ENCODE measurements at regions not wholly inside any gene's neighbourhood (a gene's known extent, or its start where the extent isn't known, plus 50 kb on each side); places are given as distances from the start of the nearest gene placed in this dataset.

DNA sequence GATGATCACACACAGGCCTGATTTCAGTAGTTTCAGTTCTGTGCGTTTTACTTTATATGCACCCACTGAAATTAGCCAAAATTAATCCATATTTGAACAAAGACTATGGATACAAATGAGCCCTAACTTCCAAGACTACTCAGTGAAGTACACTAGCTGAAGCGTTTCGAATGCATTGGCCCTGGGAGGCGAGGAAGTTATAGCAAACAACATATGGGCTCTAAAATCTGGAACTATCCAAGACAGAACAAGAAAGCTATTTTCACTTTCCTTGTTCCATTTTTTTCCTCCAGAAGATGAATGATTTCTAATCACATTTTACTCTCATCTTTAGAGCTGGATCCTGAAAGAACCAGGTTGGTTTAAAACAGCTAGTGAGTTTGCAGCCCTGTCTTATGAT, 399.4 kb upstream of the HNRNPA3 start:
- no peak for DNase-seq (ENCODE audit: low read depth in 2 of 2)

DNA sequence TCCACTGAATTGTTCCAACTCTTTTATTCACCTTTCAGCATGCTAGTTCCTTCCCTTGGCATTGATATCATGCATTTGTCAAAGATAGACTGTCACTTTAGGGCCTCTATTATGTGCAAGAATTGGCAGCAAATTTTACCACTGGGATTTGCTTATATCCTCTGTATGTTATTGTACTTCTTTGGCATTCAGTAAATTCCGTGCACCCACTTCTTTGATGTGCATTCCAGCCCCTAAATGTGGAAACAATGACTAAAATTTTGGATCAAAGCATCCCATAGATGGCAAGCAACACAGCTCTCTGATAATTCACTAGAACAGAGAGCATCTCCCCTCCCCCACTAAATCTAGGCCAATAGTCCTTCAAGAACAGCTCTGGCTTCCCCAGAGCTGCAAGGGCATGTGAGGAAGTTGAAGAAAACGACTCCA, 399.0 kb upstream of the HNRNPA3 start:
- DNase-seq (ENCODE audit: low read depth in 2 of 2) = no peak

DNA sequence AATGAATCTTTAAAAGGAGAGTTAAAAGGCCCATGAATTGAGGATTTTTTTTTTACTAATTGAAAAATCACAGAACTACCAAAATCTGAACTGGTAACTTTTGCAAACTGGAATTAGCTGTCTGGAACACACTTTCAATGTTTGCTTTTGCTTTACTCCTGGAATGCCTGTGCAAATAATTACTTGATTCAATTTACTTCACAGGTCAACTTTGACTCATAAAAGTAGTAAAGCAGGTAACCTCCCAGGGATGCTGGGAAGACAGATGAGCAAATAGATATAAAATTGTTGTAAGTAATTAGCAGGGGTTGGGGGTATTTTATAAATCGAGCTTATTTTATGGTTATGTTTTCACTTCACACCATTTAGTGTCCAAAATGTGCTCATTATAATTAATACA, 398.3 kb upstream of the HNRNPA3 start:
- DNase-seq (ENCODE audit: low read depth in 2 of 2) = no peak

DNA sequence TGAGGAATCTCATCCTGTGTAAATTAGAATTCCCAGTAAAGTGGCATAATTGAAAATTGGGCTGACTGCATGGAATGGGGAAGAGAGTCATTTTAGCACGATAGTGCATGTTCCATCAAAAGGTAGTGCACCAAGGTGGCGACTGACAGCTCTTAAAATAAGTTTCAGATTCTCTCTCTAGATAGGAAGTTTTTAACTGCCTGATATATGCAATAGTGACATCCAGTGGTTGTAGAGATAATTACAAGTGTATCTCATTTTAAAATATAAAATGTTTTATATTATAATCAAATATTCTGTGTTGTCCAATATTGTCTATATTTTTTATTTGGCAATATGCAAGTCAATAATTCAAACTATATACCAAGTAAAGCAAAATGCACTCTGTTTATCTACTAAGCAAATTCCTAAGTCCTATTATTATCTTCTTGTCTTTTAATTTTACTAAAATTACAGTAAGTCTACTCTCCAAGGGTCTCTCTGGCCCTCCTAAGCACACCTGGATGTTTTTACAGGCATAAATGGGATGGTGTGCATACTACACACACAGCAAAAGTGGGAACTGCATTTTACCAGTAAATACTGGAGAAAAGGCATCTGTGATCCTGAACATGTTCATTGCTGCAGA, 397.7 kb upstream of the HNRNPA3 start:
- DNase-seq (ENCODE audit: low read depth in 2 of 2) = no peak

DNA sequence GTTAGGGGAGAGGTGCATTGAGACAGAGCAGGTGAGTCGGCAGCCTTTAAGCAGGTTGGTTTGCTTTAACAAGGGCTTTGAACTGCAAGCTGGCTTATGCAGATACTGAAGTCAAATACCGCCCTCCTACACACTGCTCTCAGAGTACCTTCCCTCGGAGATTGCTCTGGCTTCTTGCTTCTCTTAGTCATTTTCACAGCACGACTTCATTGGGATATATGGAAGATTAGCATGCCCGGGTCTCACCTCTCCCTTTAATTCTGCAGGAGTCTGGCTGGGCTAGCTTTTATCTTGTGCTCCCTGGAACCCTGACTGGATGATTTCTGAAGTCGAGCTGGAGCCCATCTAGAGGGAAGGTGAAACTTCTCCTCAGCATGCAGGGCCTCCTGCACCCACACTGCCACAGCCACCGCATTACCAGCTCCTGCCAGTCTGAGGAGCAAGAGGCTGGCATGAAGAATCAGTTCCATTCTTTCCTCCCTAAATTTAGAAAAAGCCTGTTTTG, 395.5 kb upstream of the HNRNPA3 start:
- DNase-seq (ENCODE audit: low read depth in 2 of 2) = no peak

DNA sequence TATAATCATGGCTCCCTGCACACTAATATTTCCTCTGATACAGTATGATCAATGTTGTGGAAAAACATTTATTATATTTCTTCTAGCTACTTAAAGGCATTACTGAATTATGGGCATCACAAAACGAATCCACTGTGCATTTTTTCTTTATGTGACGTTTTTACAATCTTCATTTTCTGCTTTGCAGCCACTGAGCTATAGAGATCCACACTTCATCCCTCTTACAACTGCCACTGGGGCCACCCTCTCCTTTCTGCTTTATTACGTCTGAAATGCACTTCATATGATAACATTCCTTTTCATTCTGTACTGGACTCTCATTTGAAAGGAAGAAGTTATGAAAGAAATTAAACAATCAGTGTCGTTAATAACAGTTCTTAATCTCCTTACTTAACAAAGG, 394.5 kb upstream of the HNRNPA3 start:
- DNase-seq (ENCODE audit: low read depth in 2 of 2) = no peak

DNA sequence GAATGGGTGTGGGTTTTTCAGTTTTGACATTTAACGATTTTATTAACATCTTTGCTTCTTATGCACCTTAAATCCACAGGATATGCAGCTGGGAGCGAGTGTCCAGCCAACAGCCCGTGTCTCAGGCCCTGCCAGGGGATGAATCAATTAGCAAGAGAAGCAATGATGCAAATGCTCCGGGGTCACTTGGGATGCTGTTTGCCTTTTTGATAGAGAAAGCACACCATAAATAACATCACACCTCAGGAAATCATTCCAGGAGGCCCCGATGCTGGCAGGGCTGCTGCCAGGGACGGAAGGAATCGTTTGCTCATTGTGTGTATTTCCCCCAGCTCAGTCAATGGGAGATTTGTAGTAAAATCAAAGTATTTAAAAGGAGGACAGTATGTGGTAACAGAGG, 394.0 kb upstream of the HNRNPA3 start:
- DNase-seq (ENCODE audit: low read depth in 2 of 2) = no peak

DNA sequence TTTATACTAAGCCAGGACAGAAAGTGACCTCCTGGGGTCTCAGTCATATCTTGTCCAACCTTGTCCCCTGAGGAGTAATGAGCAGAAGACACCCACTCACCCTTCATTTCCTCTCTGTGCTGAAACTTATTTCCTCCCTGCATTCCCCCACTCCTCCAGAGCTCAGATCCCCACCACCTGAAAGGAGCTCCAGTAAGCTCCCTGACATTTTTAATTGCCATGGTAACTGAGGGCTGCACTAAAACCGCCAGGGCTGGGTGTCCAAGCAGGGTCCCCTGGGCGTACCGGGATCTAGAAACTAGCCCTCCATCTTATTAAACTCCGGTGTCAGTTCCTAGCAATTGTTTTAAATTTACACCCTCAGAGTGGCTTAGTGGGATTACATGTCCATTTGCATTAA, 393.3 kb upstream of the HNRNPA3 start:
- no peak for DNase-seq (ENCODE audit: low read depth in 2 of 2)

DNA sequence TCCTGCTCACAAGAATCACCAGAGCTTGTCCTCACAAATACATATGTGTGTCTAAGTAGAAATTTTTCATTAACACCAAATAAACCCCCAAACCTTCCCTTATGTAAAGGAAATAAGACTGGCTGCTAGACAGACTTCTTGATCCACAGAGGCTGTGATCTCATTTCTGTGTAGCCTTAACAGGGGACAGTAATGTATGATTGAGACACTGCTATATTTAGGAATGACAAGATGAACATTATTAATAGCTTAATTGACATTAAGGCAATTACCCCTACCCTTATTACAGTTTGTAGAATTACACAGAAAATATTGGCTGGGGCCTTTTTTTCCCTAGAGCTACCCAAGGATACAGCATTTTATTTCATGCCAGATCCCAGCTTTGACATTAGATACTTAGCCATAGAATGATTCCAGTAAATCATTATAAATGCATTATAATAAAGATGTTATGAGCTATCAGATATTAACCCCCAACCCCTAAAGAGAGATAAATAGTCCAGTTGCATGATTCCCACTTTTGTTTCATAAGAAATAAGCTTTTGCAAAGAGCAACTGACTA, 392.1 kb upstream of the HNRNPA3 start:
- no peak for DNase-seq (ENCODE audit: low read depth in 2 of 2)

DNA sequence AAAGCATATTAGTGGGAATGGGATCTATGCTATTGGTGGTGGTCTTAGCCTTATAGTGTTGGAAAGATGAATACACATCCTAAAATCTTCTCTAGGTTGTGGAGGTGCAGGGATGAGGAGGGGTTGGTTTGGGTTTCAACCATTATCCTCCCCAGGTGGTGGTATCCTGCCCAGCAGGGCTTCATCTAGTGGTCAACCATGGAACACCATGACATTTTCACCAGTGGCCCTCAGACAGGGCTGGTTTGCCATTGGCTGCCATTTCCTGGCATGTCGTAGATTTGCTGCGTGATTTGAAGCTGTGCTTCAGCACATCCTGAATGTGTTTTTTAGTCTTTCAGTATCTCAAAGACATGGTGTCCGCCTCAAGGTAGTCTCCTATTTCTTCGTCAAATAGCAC, 391.2 kb upstream of the HNRNPA3 start:
- DNase-seq (ENCODE audit: low read depth in 2 of 2) = no peak

DNA sequence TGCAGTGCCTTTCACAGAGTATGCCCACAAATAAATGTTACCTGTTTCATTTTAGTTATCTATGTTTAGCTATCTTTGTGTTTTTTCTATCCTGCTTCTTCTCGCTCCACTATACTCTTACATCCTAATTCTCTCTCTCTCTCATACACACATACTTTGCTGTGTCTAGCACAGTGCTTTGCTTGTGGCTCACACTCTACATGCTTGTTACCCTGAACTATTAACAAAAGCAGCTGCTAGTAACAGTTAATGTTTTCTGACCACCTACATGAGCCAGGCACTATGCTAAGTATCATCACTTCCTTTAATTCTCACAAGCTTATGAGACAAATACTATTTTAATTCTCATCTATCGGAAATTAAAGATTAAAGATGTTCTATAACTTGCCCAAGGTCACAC, 390.5 kb upstream of the HNRNPA3 start:
- no peak for DNase-seq (ENCODE audit: low read depth in 2 of 2)

DNA sequence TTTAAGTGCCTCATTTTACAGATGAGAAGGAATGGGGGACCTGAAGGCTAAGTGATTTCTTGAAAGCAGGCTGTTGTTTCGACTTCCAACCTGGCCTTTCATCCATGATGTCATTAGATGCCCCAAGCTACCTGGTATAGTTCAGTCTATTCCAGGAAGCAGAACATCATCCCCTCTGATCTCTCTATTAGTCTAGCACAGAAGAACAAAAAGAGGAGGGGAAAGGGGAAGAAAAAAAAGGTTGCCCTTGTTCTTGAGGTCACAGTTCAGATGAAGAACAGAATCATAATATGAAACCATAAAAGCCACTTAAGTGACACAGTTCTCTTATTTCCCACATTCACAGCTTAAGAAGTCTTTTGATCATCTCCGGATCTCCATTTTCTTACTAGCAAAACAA, 386.2 kb upstream of the HNRNPA3 start:
- DNase-seq (ENCODE audit: low read depth in 2 of 2) = no peak

DNA sequence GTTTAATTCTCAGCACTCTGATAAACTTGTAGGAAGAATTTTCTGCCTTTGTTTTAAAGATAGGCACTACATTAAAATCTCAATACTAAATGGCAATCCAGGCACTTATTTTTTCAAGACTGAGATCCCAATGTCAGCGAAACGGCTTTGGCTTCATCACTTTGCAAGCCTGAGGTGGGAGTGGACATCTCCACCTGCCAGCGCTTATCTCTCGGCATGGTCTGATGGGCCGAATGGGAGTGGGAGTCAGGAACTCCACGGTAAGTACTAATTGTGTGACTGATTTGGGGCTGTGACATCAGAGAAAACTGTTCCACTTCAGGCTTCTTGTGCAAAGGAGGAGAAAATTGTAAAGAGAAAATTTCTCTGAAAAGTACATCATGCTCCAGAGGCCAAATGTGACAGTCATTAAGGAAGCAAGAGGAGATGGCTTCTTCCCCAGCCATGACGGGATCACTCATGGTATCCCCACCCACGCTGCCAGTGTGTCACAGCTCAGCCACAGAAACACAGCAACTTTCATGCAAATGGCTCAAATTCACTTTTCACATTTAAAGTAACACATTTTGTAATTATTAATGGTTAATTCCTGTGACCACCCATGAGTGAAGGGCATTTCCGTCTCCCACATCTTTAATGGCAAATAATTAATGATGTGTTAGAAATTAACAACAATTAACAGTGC, 385.5 kb upstream of the HNRNPA3 start:
- no peak for DNase-seq (ENCODE audit: low read depth in 2 of 2)

DNA sequence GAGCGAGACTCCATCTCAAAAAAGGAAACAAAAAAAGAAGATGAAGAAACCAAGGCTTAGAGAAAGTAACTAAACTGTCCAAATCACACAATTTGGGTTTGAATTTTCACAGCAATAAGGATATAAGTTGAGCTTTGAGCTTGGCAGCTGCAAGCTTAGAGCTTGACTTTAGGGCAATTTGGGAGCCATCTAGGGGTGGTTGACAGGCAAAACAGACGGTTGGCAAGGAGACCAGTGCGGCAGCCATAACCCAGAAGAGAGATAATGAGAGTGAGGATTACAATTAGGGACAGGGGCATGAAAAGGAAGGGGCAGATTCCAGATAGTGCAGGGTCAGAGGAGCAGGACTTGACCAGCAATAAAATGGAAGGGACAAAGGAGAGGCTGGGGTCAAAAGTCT, 382.2 kb upstream of the HNRNPA3 start:
- no peak for DNase-seq (ENCODE audit: low read depth in 2 of 2)

DNA sequence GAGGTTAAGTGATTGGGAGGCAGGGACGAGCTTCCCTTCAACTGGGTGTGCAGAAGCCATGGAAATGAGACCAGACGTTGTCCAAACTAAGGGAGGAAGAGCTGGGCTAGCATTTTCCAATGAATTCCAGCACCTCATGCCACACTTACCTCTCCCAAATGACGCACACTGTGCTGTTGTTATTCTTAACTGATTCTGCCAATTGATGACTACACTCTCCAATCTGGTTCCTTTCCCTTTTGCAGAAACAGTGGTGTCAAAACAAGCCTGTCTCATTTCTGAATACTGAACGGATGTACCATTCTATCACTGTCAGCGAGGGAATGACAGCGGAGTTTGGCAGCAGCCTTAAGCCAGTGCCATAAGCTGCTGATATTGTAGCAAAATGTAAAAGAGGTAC, 380.5 kb upstream of the HNRNPA3 start:
- DNase-seq (ENCODE audit: low read depth in 2 of 2) = no peak

DNA sequence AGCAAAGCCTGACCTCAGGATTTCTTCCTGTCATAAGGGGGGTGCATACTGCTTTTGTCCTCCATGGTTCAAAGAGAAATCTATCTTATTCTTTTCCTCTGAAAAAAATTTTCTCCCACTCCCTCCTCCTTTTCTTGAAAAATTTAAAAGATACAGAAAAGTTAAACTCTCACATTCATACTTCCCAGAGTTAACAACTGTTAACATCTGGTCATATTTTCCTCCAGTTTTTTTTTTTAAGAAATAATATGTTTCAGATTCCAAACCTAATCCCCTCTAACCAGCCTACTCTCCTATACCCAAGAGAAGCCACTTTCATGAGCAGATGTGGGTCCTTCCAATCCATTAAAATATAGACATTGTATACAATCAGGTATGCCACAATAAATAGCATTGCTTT, 378.9 kb upstream of the HNRNPA3 start:
- no peak for DNase-seq (ENCODE audit: low read depth in 2 of 2)

DNA sequence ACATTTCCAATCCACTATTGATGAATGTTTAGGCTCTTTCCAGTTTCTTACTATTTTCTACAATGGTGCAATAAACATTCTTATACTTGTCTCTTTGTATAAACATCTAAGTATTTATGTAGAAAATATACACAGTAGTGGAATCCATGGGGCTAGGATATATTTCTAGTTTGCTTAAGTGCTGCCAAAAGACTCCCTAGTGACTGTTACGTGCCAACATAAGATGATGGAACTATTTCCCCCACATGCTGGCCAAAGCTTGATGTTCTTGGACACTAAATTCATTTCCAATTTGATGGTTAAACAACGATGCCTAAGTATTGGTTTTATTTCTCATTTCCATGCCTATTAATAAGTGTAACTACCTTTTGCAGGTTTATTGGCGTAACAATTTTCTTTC, 378.4 kb upstream of the HNRNPA3 start:
- no peak for DNase-seq (ENCODE audit: low read depth in 2 of 2)

DNA sequence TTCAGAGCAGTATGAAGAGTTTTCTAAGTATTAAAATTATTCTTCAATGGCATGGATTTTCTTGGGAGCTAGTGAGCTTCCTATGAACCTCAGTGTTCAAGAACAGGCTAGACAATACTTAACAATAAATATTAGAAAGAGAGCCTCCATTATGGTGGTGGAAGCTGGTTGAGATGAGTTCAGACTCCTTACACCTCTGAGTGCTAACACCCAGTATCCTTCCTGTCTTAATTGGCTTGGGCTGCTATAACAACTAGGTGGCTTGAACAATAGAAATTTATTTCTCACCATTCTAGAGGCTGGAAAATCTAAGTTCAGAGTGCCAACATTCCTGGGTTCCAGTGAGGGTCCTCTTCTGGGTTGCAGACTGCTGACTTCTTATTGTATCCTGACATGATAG, 369.4 kb upstream of the HNRNPA3 start:
- DNase-seq (ENCODE audit: low read depth in 2 of 2) = no peak

DNA sequence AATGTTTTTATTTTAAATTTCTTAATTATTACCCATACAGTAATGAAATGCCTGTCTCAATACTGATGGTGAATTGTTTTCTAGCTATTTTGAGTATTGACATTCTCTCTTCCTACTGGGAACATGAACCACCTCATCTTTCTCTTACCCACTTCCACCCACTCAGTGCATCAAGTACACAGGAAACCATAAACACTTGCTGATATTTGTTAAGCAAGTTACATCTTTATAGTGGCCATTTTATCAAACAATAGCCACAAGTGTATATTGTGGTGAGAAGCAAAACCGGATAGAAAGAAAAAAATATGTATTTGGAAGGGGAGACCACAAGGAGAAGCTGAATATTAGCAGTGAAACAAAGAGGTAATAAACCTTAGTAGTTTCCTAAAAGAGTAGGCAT, 368.1 kb upstream of the HNRNPA3 start:
- no peak for DNase-seq (ENCODE audit: low read depth in 2 of 2)

DNA sequence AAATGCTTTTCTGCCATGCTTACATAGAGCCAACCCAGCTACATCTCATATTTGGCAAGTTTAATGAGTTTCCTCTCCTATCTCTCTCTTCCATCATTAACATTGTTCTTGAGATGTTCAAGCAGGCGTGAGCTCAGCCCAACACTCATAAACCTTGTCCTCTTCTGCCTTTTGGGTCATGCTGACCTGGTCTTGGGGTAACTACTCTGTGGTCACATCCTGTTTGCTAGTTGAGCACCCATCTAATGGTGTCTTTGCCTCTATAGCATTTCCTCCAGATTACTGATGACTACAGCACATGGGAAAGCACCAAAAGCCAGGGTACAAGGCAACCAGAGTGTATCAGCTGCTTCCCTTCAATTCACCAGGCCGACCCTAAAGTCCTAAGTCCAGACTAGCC, 366.9 kb upstream of the HNRNPA3 start:
- no peak for DNase-seq (ENCODE audit: low read depth in 2 of 2)

DNA sequence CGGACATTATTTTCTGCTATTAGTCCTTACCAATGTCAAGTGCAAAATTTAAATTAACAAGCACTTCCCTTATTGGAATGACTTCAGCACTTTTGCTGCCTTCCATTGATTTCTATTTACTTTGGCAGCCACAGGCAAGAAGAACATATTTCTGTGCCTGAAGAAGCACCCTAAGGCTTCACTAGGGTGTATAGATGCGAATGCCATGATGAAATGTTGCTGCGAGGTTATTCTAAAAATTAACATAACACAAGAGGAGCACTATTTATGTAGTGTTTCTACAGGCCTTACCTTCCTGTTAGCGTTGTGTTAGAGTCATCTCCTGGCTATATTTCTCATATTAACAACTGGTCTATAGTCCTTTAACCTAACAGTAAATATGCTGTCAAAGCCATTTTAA, 365.0 kb upstream of the HNRNPA3 start:
- DNase-seq (ENCODE audit: low read depth in 2 of 2) = no peak

DNA sequence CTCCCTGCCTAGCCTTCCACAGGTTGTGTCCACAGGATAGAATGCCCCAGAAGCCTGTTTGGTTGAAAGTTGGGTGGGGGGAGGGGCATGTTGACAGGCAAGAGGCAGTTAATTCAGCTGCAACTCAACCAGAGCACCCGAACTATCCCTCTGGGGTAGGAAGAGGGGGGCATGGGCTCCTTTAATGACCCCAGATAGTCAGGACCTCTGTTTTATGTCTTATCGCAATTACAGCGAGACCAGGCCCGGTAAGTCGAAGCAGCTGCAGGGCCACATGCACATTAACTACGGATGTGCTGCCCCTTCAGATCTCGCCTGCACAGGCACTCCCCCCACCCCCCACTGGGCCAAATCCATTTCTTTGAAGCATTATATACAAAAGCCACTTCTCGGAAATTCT, 363.8 kb upstream of the HNRNPA3 start:
- DNase-seq (ENCODE audit: low read depth in 2 of 2) = no peak

DNA sequence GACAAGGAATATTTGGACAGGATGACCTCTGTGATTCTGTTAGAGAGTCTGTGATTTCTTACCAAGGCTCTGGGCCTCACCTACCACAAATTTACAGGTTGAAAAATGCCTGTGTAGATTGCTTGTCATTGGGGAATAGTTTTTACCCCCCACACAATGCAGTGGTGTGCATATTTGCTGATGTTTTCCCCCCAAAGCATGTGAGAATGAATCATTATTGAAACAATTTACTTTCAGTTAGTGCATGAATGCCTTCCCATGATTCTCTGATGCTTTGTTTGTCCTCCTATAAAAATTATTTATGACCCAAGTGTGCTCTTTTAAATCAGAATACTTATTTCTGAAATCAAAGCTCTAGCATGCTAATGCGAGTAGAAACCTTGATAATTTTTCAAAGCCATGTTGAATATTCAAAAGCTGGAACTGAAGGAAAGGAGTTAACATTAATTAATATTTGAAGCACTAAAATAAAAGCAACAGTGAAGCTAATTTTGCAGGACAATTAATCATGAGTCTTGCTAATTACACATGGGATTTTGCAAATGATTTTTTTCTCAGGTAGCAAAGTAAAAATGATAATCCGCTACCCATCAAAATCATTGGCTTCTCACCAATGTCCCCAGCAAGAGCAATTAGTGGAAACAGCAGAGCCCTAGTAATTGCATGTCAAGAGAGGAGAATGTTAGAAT, 361.2 kb upstream of the HNRNPA3 start:
- no peak for DNase-seq (ENCODE audit: low read depth in 2 of 2)
